NB4 (cell line): ENCODE measurements at regions not wholly inside any gene's neighbourhood (a gene's known extent, or its start where the extent isn't known, plus 50 kb on each side); places are given as distances from the start of the nearest gene placed in this dataset.

Experiments
- POLR2A ChIP-seq: IDR thresholded peaks from 2 replicates; pipeline ENCODE4 v1.6.1; 2011; ENCODE audit warnings: mild to moderate bottlenecking; ENCODE audit not compliant: insufficient read length; ENCODE audit errors: extremely low read depth
- TF ChIP-seq, protein P1 (sequence below): IDR thresholded peaks from one replicate; pipeline ENCODE4 v1.5.1; 2012; ENCODE audit warnings: low read depth, low read length
- TF ChIP-seq, protein P2 (sequence below): IDR thresholded peaks from 2 replicates; pipeline ENCODE4 v1.6.1; 2011; ENCODE audit warnings: low read depth, low read length

DNA sequence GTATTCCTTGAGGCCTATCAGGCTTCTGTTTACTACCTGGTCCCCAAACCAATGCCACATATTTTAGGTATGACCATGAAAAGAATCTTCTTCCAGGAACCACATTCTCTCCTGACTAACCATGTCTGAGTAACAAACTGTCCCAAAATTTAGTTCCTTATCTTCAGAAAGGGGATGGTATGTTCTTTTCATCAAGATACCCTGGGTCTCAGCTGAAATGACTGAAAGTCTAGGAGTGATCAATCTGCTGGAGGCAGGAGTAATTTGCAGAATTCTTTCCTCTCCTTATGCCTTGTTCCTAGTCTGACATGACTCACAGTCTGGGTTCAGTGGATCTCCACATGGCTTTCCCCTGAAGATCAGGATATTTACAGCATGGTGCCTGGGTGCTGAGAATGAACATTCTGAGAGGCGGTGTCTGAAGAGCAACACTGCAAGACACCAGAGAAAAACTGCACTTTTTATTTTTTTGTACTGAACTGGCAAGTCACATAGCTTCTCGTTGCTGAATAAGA, 665.5 kb downstream of the TLL1 start:
- TF ChIP-seq POLR2A, result no peak
- TF ChIP-seq, protein P1, sequence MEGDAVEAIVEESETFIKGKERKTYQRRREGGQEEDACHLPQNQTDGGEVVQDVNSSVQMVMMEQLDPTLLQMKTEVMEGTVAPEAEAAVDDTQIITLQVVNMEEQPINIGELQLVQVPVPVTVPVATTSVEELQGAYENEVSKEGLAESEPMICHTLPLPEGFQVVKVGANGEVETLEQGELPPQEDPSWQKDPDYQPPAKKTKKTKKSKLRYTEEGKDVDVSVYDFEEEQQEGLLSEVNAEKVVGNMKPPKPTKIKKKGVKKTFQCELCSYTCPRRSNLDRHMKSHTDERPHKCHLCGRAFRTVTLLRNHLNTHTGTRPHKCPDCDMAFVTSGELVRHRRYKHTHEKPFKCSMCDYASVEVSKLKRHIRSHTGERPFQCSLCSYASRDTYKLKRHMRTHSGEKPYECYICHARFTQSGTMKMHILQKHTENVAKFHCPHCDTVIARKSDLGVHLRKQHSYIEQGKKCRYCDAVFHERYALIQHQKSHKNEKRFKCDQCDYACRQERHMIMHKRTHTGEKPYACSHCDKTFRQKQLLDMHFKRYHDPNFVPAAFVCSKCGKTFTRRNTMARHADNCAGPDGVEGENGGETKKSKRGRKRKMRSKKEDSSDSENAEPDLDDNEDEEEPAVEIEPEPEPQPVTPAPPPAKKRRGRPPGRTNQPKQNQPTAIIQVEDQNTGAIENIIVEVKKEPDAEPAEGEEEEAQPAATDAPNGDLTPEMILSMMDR, result no peak
- TF ChIP-seq, protein P2, sequence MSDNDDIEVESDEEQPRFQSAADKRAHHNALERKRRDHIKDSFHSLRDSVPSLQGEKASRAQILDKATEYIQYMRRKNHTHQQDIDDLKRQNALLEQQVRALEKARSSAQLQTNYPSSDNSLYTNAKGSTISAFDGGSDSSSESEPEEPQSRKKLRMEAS, result no peak
